Heart right ventricle (tissue), 16 donors: ENCODE measurements at regions not wholly inside any gene's neighbourhood (a gene's known extent, or its start where the extent isn't known, plus 50 kb on each side); places are given as distances from the start of the nearest gene placed in this dataset.

Experiments used
- ATAC-seq, 8 donors: fragments of 200-7000 bp; cut with Tn5 transposase; one replicate each; pipeline ENCODE4 v1.9.1; 2020; ENCODE audit warnings: mild to moderate bottlenecking in 8 of 8, moderate library complexity in 8 of 8, moderate number of reproducible peaks in 1 of 8
- DNase-seq, 2 donors: peaks; one replicate each; pipeline ENCODE4 v3.0.0-alpha.2; 2020
- H3K27ac ChIP-seq, 10 donors: fragments of 200-600 bp; sonication (generic) in 2 of 10; one replicate each; pipeline versions ENCODE4 v1.5.0 to v1.8.0; 2020 to 2022; ENCODE audit warnings: mild to moderate bottlenecking in 3 of 10
- H3K27me3 ChIP-seq, 7 donors: fragments of 200-600 bp; one replicate each; pipeline ENCODE4 v1.8.0; 2021 to 2022; ENCODE audit warnings: mild to moderate bottlenecking in 2 of 7
- H3K36me3 ChIP-seq, 9 donors: fragments of 200-600 bp; sonication (generic) in 1 of 9; one replicate each; pipeline versions ENCODE4 v1.5.0 to v1.8.0; 2020 to 2022; ENCODE audit warnings: mild to moderate bottlenecking in 2 of 9
- H3K4me1 ChIP-seq, 9 donors: fragments of 200-600 bp; sonication (generic) in 1 of 9; one replicate each; pipeline versions ENCODE4 v1.5.0 to v1.8.0; 2020 to 2022; ENCODE audit warnings: mild to moderate bottlenecking in 4 of 9
- H3K4me3 ChIP-seq, 10 donors: fragments of 200-600 bp; sonication (generic) in 2 of 10; one replicate each; pipeline versions ENCODE4 v1.5.0 to v1.8.0; 2020 to 2022; ENCODE audit warnings: mild to moderate bottlenecking in 7 of 10, moderate library complexity in 2 of 10
- H3K9me3 ChIP-seq, 11 donors: fragments of 200-600 bp in 10 of 11; sonication (generic) in 2 of 11; one replicate each; pipeline versions ENCODE4 v1.5.0 to v1.8.0; 2013 to 2022; ENCODE audit warnings: mild to moderate bottlenecking in 2 of 11, control low read depth in 1 of 11, moderate library complexity in 1 of 11
- WGBS, 2 donors: extraction: QIAGEN DNeasy Blood & Tissue Kit; methylation state at CpG; one replicate each; pipeline ENCODE4 v1.1.7; 2013; ENCODE audit warnings: inconsistent platforms in 1 of 2; 5-methylcytosine and 5-hydroxymethylcytosine counted together
- intact Hi-C, 10 donors: fragments of 100-400 bp; cut with DNase I; formaldehyde crosslinking; loops; one replicate each; pipeline versions ENCODE4 v1.11.1 to v1.14.2; 2022
- TF ChIP-seq, protein P1 (sequence below), 9 donors: fragments of 200-600 bp; sonication (generic) in 2 of 9; IDR thresholded peaks; one replicate each; pipeline versions ENCODE4 v1.5.0 to v1.8.0; 2021 to 2022; ENCODE audit warnings: antibody characterized with exemption in 9 of 9, mild to moderate bottlenecking in 5 of 9, moderate library complexity in 1 of 9
- donor health status: Arrhythmogenic right ventricular cardiomyopathy.
- donor health status: ischemic (EF 13 %, LVEDD 7.1; RV severe dilation, severe dysfunction).
- donor health status: healthy with polysubstance abuse.
- donor health status: DM: no; HTN: yes; CAD: no.
- donor health status: DM: no; HTN: no; CAD: no.
- donor health status: ischemic (EF 25% LVEDD 6.9; RV normal size, moderate dysfunction).
- donor health status: ischemic (EF 25% LVEDD 5.7; RV mildly dilated, moderate dysfunction).
- donor health status: healthy.
- donor health status: DM: yes; HTN: yes; CAD: no.
- donor health status: Ischemic cardiomyopathy.
- donor health status: ischemic (EF 35%, LVEDD 5.7; RV mildly dilated, moderate dysfunction).
- donor health status: nonischemic (EF 11% LVEDD 7.7; RV severe dilation, severe dysfunction).
- donor health status: DM: yes; HTN: yes; CAD: no.
- donor health status: PGD.
- donor health status: ischemic (EF 29% LVEDD 5.4; RV normal size, mild dysfunction).
- donor health status: nonischemic (EF 23%, LVEDD 6.1; RV moderate dilation, normal function).

DNA sequence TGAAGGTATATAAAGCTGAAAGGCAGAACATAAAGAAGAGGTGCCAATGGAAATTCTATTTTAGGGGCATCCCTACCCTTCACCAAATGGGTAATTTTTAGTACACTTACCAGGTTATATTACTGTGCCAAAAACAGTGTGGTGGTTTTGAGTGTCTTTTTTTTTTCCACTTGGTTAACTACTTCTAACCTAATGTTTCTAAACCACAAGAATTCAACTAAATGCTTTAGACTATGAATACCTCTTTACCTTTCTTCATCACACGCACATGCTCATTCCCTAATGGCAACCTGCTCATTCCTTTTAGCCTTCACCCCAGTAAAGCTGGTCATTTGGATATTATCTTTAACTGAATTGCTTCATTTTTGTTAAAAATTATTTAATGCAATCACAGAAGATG lies 215.6 kb downstream of the PIK3R1 start:
- TF ChIP-seq, protein P1, sequence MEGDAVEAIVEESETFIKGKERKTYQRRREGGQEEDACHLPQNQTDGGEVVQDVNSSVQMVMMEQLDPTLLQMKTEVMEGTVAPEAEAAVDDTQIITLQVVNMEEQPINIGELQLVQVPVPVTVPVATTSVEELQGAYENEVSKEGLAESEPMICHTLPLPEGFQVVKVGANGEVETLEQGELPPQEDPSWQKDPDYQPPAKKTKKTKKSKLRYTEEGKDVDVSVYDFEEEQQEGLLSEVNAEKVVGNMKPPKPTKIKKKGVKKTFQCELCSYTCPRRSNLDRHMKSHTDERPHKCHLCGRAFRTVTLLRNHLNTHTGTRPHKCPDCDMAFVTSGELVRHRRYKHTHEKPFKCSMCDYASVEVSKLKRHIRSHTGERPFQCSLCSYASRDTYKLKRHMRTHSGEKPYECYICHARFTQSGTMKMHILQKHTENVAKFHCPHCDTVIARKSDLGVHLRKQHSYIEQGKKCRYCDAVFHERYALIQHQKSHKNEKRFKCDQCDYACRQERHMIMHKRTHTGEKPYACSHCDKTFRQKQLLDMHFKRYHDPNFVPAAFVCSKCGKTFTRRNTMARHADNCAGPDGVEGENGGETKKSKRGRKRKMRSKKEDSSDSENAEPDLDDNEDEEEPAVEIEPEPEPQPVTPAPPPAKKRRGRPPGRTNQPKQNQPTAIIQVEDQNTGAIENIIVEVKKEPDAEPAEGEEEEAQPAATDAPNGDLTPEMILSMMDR (IDR thresholded peaks at IDR 0.05), result no peak

DNA sequence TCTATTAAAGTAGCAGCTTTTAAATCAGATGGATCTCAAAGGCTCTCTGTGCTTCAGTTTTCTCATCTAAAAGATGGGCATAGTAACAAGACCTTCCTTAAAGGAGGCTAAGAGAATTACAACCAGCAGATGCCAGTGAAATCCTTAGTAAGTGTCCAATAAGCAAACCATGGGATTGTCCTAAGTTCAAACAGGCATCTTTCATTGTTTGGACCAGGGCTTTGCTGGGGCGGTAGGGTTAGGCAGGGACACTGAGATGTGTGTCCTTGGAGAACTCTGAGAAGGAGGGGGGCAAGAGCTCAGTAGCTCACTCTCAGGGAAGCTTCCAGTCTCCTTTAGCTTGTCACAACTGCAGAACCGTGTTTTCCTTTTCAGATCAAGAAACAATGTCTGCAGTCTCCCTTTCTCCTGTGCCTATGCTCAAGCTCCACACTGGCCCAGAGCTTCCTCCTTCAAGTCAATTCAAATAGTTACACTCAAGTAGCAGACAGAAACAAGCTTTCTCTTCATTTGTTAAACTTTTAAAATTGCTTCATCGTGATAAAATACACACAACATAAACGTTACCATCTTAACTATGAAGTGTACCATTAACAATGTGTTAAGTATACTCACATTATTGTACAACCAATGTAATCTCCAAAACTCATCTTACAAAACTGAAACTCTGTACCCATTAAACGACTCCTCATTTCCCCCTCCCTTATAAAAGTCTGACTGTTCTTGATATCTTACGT lies 216.2 kb downstream of the PIK3R1 start:
- Histone ChIP-seq H3K27ac (no peak overlapping the region), H3K9me3 (no peaks in the 10 kb centered on the region), H3K4me1 (peaks cover 8 to 44% (median 24%) of the 10 kb centered on the region in 9 donors), H3K27me3 (no peaks in the 10 kb centered on the region), H3K36me3 (no peaks in the 10 kb centered on the region), H3K4me3 (no peak overlapping the region)
- intact Hi-C loops, result no loop called here
- DNase-seq (no peak), ATAC-seq (no peak)
- TF ChIP-seq, protein P1 (IDR thresholded peaks at IDR 0.05), result no peak
- WGBS, 2 donors, result 86 to 88% methylated on average over 6 of the region's 6 CpGs

More for the DNA sequence above, 215.6 kb downstream of the PIK3R1 start:
- no peak overlapping the region for H3K4me3 ChIP-seq
- H3K27me3 ChIP-seq, result no peaks in the 10 kb centered on the region
- H3K36me3 ChIP-seq, result no peaks in the 10 kb centered on the region
- peaks cover 8 to 41% (median 24%) of the 10 kb centered on the region in 9 donors for H3K4me1 ChIP-seq
- no peak overlapping the region for H3K27ac ChIP-seq
- 98% methylated on average over 1 of the region's 1 CpG for WGBS, 2 donors
- no peaks in the 10 kb centered on the region for H3K9me3 ChIP-seq
- intact Hi-C loops, result no loop called here
- DNase-seq, result no peak
- no peak for ATAC-seq

DNA sequence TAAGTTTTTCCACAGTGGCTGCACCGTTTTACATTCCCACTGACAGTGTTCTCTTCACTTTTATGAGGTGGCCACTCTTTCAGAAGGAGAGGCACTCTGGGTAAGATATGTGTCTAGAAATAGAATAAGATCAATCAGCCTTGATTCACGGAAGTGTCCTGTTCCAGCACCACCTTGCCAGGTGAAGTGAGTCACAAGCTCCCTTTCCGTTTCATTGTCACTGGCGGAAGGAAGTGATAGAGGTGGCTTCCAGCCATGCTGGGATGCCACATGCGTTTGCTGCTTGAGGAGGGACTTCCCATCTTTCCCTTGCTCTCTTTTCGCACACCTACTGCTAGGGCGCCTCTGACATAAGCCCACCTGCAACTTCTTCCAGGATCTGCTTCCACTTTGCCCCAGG lies 217.1 kb downstream of the PIK3R1 start:
- Histone ChIP-seq H3K27ac (peak overlapping the region in 1 of 10 donors; percentile 94), H3K4me1 (peaks cover 8 to 45% (median 24%) of the 10 kb centered on the region in 9 donors), H3K4me3 (no peak overlapping the region), H3K27me3 (no peaks in the 10 kb centered on the region), H3K36me3 (no peaks in the 10 kb centered on the region), H3K9me3 (no peaks in the 10 kb centered on the region)
- DNase-seq (no peak), ATAC-seq (peak in 1 of 8 donors; percentile 9)
- intact Hi-C loops, result no loop called here
- TF ChIP-seq, protein P1 (IDR thresholded peaks at IDR 0.05), result no peak
- WGBS, 2 donors, result 78 to 88% methylated on average over 7 of the region's 7 CpGs

DNA sequence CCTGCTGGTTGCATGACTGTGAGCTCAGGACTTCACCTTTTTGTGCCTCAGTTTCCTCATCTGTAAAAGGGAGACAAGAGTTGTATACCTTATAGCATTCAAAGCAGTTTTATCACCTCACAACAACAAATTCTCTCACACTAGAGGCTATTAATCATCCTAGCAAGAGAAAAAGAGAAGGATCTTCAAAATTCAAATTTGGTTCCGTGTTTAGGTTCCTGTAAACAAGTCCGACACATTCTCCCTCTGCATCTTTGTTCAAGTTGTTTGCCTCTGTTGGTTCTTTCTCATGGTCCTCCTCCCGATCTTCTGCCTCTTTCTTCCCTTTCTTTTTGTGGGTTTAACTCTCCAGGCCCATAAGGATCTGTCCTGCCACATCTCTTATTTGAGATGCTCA lies 218.0 kb downstream of the PIK3R1 start:
- intact Hi-C loops, result no loop called here
- Histone ChIP-seq H3K27me3 (no peaks in the 10 kb centered on the region), H3K36me3 (no peaks in the 10 kb centered on the region), H3K27ac (peak overlapping the region in 9 of 10 donors; percentile 46 to 94 (median 76)), H3K9me3 (no peaks in the 10 kb centered on the region), H3K4me3 (no peak overlapping the region), H3K4me1 (peaks cover 8 to 45% (median 24%) of the 10 kb centered on the region in 9 donors)
- no peak for ATAC-seq
- WGBS, 2 donors, result 90 to 95% methylated on average over 3 of the region's 3 CpGs
- TF ChIP-seq, protein P1 (IDR thresholded peaks at IDR 0.05), result no peak
- no peak for DNase-seq
